Uterus (tissue), 2 donors: ENCODE measurements at regions not wholly inside any gene's neighbourhood (a gene's known extent, or its start where the extent isn't known, plus 50 kb on each side); places are given as distances from the start of the nearest gene placed in this dataset.

ENCODE experiments used
- CTCF ChIP-seq, 4 experiments: fragments of 200-600 bp in 2 of 4; fragments of 450-650 bp in 2 of 4; sonication (generic) in 2 of 4; IDR thresholded peaks; one replicate each; pipeline ENCODE4 v1.5.1; 2016 to 2019; ENCODE audit warnings: antibody characterized with exemption in 4 of 4, mild to moderate bottlenecking in 2 of 4, moderate library complexity in 1 of 4
- POLR2A ChIP-seq, 2 donors: fragments of 450-650 bp; IDR thresholded peaks; one replicate each; pipeline ENCODE4 v1.6.1; 2016; ENCODE audit warnings: antibody characterized with exemption in 2 of 2, mild to moderate bottlenecking in 1 of 2, moderate library complexity in 1 of 2

- TF ChIP-seq POLR2A (IDR thresholded peaks at IDR 0.05) (no peak), CTCF (IDR thresholded peaks at IDR 0.05) (no peak)
These were observed 70.2 kb upstream of the CCDC71L start for GRCh38 chr7:106731187-106731586.
